ENCODE measurements at regions not wholly inside any gene's neighbourhood (a gene's known extent, or its start where the extent isn't known, plus 50 kb on each side); places are given as distances from the start of the nearest gene placed in this dataset.

DNA sequence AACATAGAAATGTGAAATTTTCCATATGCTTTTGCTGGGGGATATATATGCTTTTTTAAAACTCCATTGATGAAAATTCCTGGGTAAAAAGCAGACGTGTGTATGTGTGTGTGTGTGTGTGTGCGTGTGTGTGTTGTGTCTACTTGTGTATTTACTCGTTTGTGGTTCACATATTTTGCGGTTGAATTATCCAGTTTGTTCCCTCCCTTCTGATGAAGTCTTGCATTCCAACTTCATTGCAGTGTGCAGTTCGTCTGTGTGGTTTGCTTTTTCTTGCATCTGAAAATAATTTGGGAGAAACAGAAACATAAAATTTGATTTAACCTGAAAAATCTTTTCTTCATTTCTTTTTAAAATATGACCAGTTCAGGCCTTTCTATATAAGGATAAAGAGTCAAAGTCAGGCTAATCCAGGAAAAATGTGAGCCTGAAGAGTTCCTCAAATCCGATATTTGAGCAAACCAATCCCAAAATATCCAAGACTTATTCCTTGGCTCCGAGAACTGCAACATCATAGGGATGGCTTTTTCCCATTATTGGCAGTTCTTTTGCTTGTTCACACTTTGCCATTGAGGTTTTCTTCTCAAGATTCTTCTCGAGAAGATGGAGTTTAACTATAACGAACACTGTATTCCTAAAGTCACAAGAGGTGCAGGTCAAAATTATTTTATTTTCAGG is 202.2 kb upstream of the CCN2 start:
- Histone ChIP-seq H3K36me3 (ENCODE audit: control insufficient read depth, insufficient read depth, low read length) (no peaks in the 10 kb centered on the region), H3K4me3 (ENCODE audit: low read depth, low read length) (no peak overlapping the region), H3K27me3 (ENCODE audit: control insufficient read depth, insufficient read depth, low read length) (no peaks in the 10 kb centered on the region)
- TF ChIP-seq, protein P1, sequence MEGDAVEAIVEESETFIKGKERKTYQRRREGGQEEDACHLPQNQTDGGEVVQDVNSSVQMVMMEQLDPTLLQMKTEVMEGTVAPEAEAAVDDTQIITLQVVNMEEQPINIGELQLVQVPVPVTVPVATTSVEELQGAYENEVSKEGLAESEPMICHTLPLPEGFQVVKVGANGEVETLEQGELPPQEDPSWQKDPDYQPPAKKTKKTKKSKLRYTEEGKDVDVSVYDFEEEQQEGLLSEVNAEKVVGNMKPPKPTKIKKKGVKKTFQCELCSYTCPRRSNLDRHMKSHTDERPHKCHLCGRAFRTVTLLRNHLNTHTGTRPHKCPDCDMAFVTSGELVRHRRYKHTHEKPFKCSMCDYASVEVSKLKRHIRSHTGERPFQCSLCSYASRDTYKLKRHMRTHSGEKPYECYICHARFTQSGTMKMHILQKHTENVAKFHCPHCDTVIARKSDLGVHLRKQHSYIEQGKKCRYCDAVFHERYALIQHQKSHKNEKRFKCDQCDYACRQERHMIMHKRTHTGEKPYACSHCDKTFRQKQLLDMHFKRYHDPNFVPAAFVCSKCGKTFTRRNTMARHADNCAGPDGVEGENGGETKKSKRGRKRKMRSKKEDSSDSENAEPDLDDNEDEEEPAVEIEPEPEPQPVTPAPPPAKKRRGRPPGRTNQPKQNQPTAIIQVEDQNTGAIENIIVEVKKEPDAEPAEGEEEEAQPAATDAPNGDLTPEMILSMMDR (IDR thresholded peaks at IDR 0.05; ENCODE audit: insufficient read depth, low read length, severe bottlenecking) = no peak
- DNase-seq (ENCODE audit: low read depth) (no peak), FAIRE-seq (no peak)

DNA sequence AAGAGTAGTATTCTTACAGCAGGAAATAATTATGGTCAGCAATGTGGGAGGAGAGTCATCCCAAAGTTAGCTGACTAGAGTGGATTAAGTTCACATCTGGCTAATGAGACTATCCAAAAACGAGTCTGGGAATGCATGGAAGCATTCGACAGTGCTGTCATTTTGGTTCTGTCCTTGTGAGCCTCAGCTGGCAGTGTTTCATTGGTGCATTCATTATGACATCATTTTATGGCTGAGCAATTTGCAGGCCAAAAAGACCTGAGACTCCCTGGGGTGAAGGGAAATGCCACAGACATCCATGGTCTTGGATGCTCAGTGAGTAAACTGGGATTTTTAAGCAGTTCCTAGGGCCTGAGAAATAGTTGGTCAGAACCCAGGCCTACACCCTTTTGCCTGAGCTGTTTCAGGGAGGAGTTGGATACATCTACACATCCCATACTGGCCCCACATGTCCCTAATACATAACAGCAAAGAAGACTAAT is 196.4 kb upstream of the CCN2 start:
- TF ChIP-seq, protein P1 (IDR thresholded peaks at IDR 0.05; ENCODE audit: insufficient read depth, low read length, severe bottlenecking) = no peak
- no peaks in the 10 kb centered on the region for H3K36me3 ChIP-seq (ENCODE audit: control insufficient read depth, insufficient read depth, low read length)
- no peak overlapping the region for H3K4me3 ChIP-seq (ENCODE audit: low read depth, low read length)
- FAIRE-seq = no peak
- H3K27me3 ChIP-seq (ENCODE audit: control insufficient read depth, insufficient read depth, low read length) = no peaks in the 10 kb centered on the region
- DNase-seq (ENCODE audit: low read depth) = no peak

DNA sequence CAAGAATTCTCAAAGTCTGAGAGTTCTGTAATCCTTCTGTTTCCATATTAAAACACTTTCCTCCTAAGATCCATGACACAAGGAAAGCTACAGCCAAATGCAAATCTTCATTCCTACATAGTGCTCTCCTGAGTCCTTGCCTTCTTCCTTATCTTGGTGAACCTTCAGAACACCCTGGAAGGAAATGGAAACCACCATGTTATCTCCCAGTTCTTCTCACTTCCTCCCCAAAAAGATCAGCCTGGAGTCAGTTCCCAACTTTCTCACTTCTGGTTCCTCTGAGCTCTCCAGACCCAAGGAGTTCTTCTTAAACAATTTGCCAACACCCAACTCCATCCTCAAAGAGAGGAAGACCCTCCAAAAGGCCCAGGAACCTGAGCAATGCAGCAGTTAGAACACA is 193.3 kb upstream of the CCN2 start:
- FAIRE-seq = no peak
- H3K27me3 ChIP-seq (ENCODE audit: control insufficient read depth, insufficient read depth, low read length) = no peaks in the 10 kb centered on the region
- no peaks in the 10 kb centered on the region for H3K36me3 ChIP-seq (ENCODE audit: control insufficient read depth, insufficient read depth, low read length)
- no peak for DNase-seq (ENCODE audit: low read depth)
- no peak overlapping the region for H3K4me3 ChIP-seq (ENCODE audit: low read depth, low read length)
- TF ChIP-seq, protein P1 (IDR thresholded peaks at IDR 0.05; ENCODE audit: insufficient read depth, low read length, severe bottlenecking) = no peak

DNA sequence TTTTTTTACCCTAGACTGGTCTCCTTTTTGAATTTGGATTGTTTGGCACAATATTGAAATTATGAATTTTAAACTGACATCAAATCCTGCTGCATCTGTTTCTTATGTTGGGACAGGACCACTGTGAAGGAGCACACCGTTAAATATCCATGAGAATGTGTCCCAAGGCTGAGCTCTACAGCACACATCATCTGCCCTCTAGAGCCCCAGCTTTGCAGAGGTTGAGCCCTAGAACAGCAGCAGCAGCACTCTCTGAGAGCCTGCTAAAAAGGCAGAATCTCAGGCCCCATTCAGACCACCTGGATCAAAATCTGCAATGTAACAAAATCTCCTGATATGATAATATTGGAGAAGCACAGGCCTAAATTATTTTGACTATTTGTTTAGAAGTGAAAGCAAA is 192.1 kb upstream of the CCN2 start:
- H3K27me3 ChIP-seq (ENCODE audit: control insufficient read depth, insufficient read depth, low read length) = no peaks in the 10 kb centered on the region
- H3K36me3 ChIP-seq (ENCODE audit: control insufficient read depth, insufficient read depth, low read length) = no peaks in the 10 kb centered on the region
- TF ChIP-seq, protein P1 (IDR thresholded peaks at IDR 0.05; ENCODE audit: insufficient read depth, low read length, severe bottlenecking) = no peak
- no peak for DNase-seq (ENCODE audit: low read depth)
- no peak for FAIRE-seq
- no peak overlapping the region for H3K4me3 ChIP-seq (ENCODE audit: low read depth, low read length)

DNA sequence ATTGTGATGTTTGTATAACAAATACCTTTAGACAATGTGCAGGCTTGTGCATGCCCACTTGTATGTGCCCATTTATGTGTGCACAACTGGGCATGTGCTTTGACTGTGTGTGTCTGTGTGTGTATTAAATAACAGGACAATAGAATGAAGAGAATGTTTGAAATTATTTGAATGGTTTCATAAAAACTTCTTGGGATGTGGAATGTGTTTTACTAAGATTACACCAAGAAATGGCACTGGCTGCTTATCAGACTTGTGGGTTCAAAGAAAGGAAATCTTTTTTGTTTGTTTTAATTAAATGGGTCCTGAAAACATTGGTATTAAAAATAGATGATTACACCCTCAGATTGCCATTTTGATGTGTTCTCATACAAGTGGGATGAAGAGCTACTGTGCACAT is 191.6 kb upstream of the CCN2 start:
- FAIRE-seq (no peak), DNase-seq (ENCODE audit: low read depth) (peak; percentile 22)
- Histone ChIP-seq H3K27me3 (ENCODE audit: control insufficient read depth, insufficient read depth, low read length) (no peaks in the 10 kb centered on the region), H3K36me3 (ENCODE audit: control insufficient read depth, insufficient read depth, low read length) (no peaks in the 10 kb centered on the region), H3K4me3 (ENCODE audit: low read depth, low read length) (no peak overlapping the region)
- TF ChIP-seq, protein P1 (IDR thresholded peaks at IDR 0.05; ENCODE audit: insufficient read depth, low read length, severe bottlenecking) = no peak

DNA sequence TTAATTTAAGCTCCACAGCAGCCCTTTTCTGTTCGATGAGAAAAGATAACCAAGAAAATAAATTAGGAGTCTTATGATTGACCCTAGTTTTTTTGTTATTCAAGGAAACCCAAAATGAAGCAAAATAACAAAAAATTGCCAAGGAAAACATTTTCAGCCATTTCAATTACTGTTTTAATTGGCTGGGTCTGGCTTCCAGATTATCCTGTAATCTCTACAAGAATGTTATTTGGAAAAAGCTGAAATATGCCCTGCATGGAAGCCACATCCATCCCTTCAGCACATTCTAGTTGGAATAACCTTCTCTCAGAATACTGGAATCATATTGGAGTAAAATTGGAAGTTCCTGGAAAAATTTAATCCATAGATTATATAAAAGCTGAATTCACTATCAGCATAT is 191.1 kb upstream of the CCN2 start:
- FAIRE-seq = no peak
- no peak overlapping the region for H3K4me3 ChIP-seq (ENCODE audit: low read depth, low read length)
- TF ChIP-seq, protein P1 (IDR thresholded peaks at IDR 0.05; ENCODE audit: insufficient read depth, low read length, severe bottlenecking) = no peak
- DNase-seq (ENCODE audit: low read depth) = no peak
- no peaks in the 10 kb centered on the region for H3K36me3 ChIP-seq (ENCODE audit: control insufficient read depth, insufficient read depth, low read length)
- H3K27me3 ChIP-seq (ENCODE audit: control insufficient read depth, insufficient read depth, low read length) = no peaks in the 10 kb centered on the region

Data from bronchial epithelial cell (primary cell).